ENCODE measurements at regions not wholly inside any gene's neighbourhood (a gene's known extent, or its start where the extent isn't known, plus 50 kb on each side); places are given as distances from the start of the nearest gene placed in this dataset.

DNA sequence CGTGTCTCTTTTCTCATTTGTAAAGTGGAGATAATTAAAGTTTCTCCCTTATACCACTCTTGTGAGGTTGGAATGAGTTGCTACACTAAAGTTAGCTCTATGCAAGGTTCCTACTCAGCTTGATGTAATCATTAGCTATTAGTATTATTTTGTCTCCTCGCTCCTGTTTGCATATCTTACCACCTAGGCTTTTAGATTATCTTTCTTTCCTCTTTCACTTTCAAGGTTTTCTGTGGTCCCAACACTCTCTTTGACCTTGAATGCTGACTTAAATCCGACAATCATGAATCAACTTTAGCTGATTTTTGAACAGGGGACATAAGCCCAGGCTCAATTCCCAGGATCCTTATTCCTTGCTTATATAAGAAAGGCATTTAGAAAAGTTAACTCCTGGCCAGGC, 769.7 kb upstream of the GRM7 start:
- no peak for TF ChIP-seq CTCF (IDR thresholded peaks at IDR 0.05)
- TF ChIP-seq EP300 (IDR thresholded peaks at IDR 0.05), result no peak
- no peak for TF ChIP-seq POLR2A (IDR thresholded peaks at IDR 0.05)
- no peak for TF ChIP-seq POLR2AphosphoS5 (IDR thresholded peaks at IDR 0.05)
